ENCODE measurements at regions not wholly inside any gene's neighbourhood (a gene's known extent, or its start where the extent isn't known, plus 50 kb on each side); places are given as distances from the start of the nearest gene placed in this dataset.
"Not testable (repeated sequence)": the region's sequence is repeated elsewhere in the genome, so short reads cannot be mapped to it uniquely, and the experiment has no call there.

GRCh38 chr4:181127171-181127570 is 1116.0 kb upstream of the TENM3 start:
- TF ChIP-seq CTCF (IDR thresholded peaks at IDR 0.05; ENCODE audit: borderline replicate concordance, extremely low read depth, insufficient read depth), result no peak
- Histone ChIP-seq H3K4me1 (ENCODE audit: control insufficient read depth in 2 of 3, insufficient read depth in 2 of 3, low read depth in 1 of 3, low read length in 3 of 3) (no peaks in the 10 kb centered on the region), H3K27me3 (ENCODE audit: control insufficient read depth, insufficient read depth, low read length) (no peaks in the 10 kb centered on the region), H3K9ac (ENCODE audit: low read length in 3 of 3) (no peak overlapping the region), H3K9me3 (ENCODE audit: control insufficient read depth in 2 of 3, insufficient read depth in 1 of 3, low read length in 3 of 3) (peaks cover 0 to 4% (median 0%) of the 10 kb centered on the region in 3 donors), H3K27ac (ENCODE audit: low read depth in 2 of 2, low read length in 2 of 2) (no peak overlapping the region), H3K4me3 (ENCODE audit: low read length in 3 of 3) (no peak overlapping the region), H3K36me3 (ENCODE audit: control insufficient read depth in 2 of 3, insufficient read depth in 3 of 3, low read length in 3 of 3) (no peaks in the 10 kb centered on the region)
- intact Hi-C loops (cut with DNase I), result no loop called here
- DNase-seq (no peak), FAIRE-seq (no peak)

GRCh38 chr4:181130317-181130716 is 1112.9 kb upstream of the TENM3 start:
- intact Hi-C loops (cut with DNase I); FAIRE-seq: not testable (repeated sequence)

DNA sequence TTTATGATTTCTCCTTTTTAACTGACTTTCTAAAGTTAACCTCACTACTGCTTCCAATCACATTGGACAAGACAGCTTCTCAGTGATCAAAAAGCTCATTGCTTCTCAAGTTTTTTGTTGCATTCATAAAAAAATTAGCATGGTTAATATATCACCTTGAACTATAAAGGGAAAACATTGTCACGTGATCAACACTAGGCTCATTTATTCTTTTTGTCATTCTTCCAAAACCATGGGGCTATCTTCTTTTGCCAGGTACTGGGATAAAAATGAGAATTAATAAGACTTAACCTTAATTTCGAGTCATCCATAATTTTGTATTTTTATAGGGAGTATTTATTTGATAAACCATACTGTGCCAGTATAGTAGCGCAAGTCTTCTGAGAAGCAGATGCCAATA is 1105.9 kb upstream of the TENM3 start:
- Histone ChIP-seq H3K9me3 (ENCODE audit: control insufficient read depth in 2 of 3, insufficient read depth in 1 of 3, low read length in 3 of 3) (no peaks in the 10 kb centered on the region), H3K36me3 (ENCODE audit: control insufficient read depth in 2 of 3, insufficient read depth in 3 of 3, low read length in 3 of 3) (no peaks in the 10 kb centered on the region), H3K27ac (ENCODE audit: low read depth in 2 of 2, low read length in 2 of 2) (no peak overlapping the region), H3K9ac (ENCODE audit: low read length in 3 of 3) (no peak overlapping the region), H3K4me1 (ENCODE audit: control insufficient read depth in 2 of 3, insufficient read depth in 2 of 3, low read depth in 1 of 3, low read length in 3 of 3) (no peaks in the 10 kb centered on the region), H3K27me3 (ENCODE audit: control insufficient read depth, insufficient read depth, low read length) (no peaks in the 10 kb centered on the region), H3K4me3 (ENCODE audit: low read length in 3 of 3) (no peak overlapping the region)
- FAIRE-seq (no peak), DNase-seq (no peak)
- intact Hi-C loops (cut with DNase I), result no loop called here
- no peak for TF ChIP-seq CTCF (IDR thresholded peaks at IDR 0.05; ENCODE audit: borderline replicate concordance, extremely low read depth, insufficient read depth)

More at GRCh38 chr4:181130317-181130716, 1112.9 kb upstream of the TENM3 start:
- not testable (repeated sequence) for H3K4me3 ChIP-seq (ENCODE audit: low read length in 3 of 3); H3K4me1 ChIP-seq (ENCODE audit: control insufficient read depth in 2 of 3, insufficient read depth in 2 of 3, low read depth in 1 of 3, low read length in 3 of 3); H3K36me3 ChIP-seq (ENCODE audit: control insufficient read depth in 2 of 3, insufficient read depth in 3 of 3, low read length in 3 of 3); H3K27ac ChIP-seq (ENCODE audit: low read depth in 2 of 2, low read length in 2 of 2); H3K9ac ChIP-seq (ENCODE audit: low read length in 3 of 3); H3K9me3 ChIP-seq (ENCODE audit: control insufficient read depth in 2 of 3, insufficient read depth in 1 of 3, low read length in 3 of 3); H3K27me3 ChIP-seq (ENCODE audit: control insufficient read depth, insufficient read depth, low read length); DNase-seq

- no peak for DNase-seq
- no peak overlapping the region for H3K9ac ChIP-seq (ENCODE audit: low read length in 3 of 3)
- no peak overlapping the region for H3K27ac ChIP-seq (ENCODE audit: low read depth in 2 of 2, low read length in 2 of 2)
- H3K36me3 ChIP-seq (ENCODE audit: control insufficient read depth in 2 of 3, insufficient read depth in 3 of 3, low read length in 3 of 3), result no peaks in the 10 kb centered on the region
- no peak overlapping the region for H3K4me3 ChIP-seq (ENCODE audit: low read length in 3 of 3)
- no peak for TF ChIP-seq CTCF (IDR thresholded peaks at IDR 0.05; ENCODE audit: borderline replicate concordance, extremely low read depth, insufficient read depth)
- FAIRE-seq, result no peak
- H3K9me3 ChIP-seq (ENCODE audit: control insufficient read depth in 2 of 3, insufficient read depth in 1 of 3, low read length in 3 of 3), result no peaks in the 10 kb centered on the region
- H3K4me1 ChIP-seq (ENCODE audit: control insufficient read depth in 2 of 3, insufficient read depth in 2 of 3, low read depth in 1 of 3, low read length in 3 of 3), result no peaks in the 10 kb centered on the region
- intact Hi-C loops (cut with DNase I), result no loop called here
- no peaks in the 10 kb centered on the region for H3K27me3 ChIP-seq (ENCODE audit: control insufficient read depth, insufficient read depth, low read length)
These were observed 1105.1 kb upstream of the TENM3 start for GRCh38 chr4:181138116-181138515.

All from kidney (tissue), 13 donors.